Neural progenitor cell (in vitro differentiated cells): ENCODE measurements at regions not wholly inside any gene's neighbourhood (a gene's known extent, or its start where the extent isn't known, plus 50 kb on each side); places are given as distances from the start of the nearest gene placed in this dataset.

Experiments used
- CTCF ChIP-seq: fragments of 200-600 bp; sonication (generic); IDR thresholded peaks from 2 replicates; pipeline ENCODE4 v1.5.1; 2017; ENCODE audit warnings: antibody characterized with exemption, mild to moderate bottlenecking
- EZH2 ChIP-seq: fragments of 200-600 bp; sonication (generic); IDR thresholded peaks from 2 replicates; pipeline ENCODE4 v1.6.1; 2017; ENCODE audit warnings: antibody characterized with exemption, mild to moderate bottlenecking, moderate library complexity
- EZH2phosphoT487 ChIP-seq: fragments of 200-600 bp; sonication (generic); IDR thresholded peaks from 2 replicates; pipeline ENCODE4 v1.6.1; 2017; ENCODE audit warnings: antibody characterized with exemption

- no peak for TF ChIP-seq CTCF
- no peak for TF ChIP-seq EZH2phosphoT487
- no peak for TF ChIP-seq EZH2
Measured at GRCh38 chr2:120859814-120860578, 124.3 kb downstream of the GLI2 start.
